HEK293 (cell line): ENCODE measurements at regions not wholly inside any gene's neighbourhood (a gene's known extent, or its start where the extent isn't known, plus 50 kb on each side); places are given as distances from the start of the nearest gene placed in this dataset.

Experiments
- BCL11A ChIP-seq: fragments of 450-650 bp; formaldehyde crosslinking; IDR thresholded peaks from 2 replicates; pipeline ENCODE4 v1.5.1; 2016; ENCODE audit warnings: low read depth, missing biosample characterization, missing genetic modification characterization
- CTCF ChIP-seq: fragments of 450-650 bp; formaldehyde crosslinking; IDR thresholded peaks from 2 replicates; pipeline ENCODE4 v1.5.1; 2016; ENCODE audit warnings: missing biosample characterization, missing genetic modification characterization
- KLF10 ChIP-seq: fragments of 450-650 bp; IDR thresholded peaks from 2 replicates; pipeline ENCODE4 v1.5.1; 2018; ENCODE audit warnings: missing biosample characterization, mild to moderate bottlenecking, missing genetic modification characterization
- MZF1 ChIP-seq: fragments of 450-650 bp; formaldehyde crosslinking; IDR thresholded peaks from 2 replicates; pipeline ENCODE4 v1.5.1; 2017; ENCODE audit warnings: missing biosample characterization, missing genetic modification characterization, borderline replicate concordance
- SP2 ChIP-seq: fragments of 450-650 bp; formaldehyde crosslinking; IDR thresholded peaks from 2 replicates; pipeline ENCODE4 v1.5.1; 2016; ENCODE audit warnings: missing biosample characterization, missing genetic modification characterization
- TRIM28 ChIP-seq: IDR thresholded peaks from 2 replicates; pipeline ENCODE4 v1.6.1; 2011; ENCODE audit warnings: low read length, control low read depth, borderline replicate concordance
- YY1 ChIP-seq: fragments of 450-650 bp; formaldehyde crosslinking; IDR thresholded peaks from 2 replicates; pipeline ENCODE4 v1.5.1; 2018; ENCODE audit warnings: missing biosample characterization, missing genetic modification characterization
- ZNF311 ChIP-seq: fragments of 450-650 bp; formaldehyde crosslinking; IDR thresholded peaks from 2 replicates; pipeline ENCODE4 v1.5.1; 2017; ENCODE audit warnings: missing biosample characterization, missing genetic modification characterization, borderline replicate concordance
- ZNF416 ChIP-seq: fragments of 450-650 bp; formaldehyde crosslinking; IDR thresholded peaks from 2 replicates; pipeline ENCODE4 v1.5.1; 2016; ENCODE audit warnings: missing biosample characterization, missing genetic modification characterization
- ZNF707 ChIP-seq: fragments of 450-650 bp; formaldehyde crosslinking; IDR thresholded peaks from 2 replicates; pipeline ENCODE4 v1.5.1; 2016; ENCODE audit warnings: missing biosample characterization, missing genetic modification characterization
- ZNF837 ChIP-seq: fragments of 450-650 bp; formaldehyde crosslinking; IDR thresholded peaks from 2 replicates; pipeline ENCODE4 v1.5.1; 2016; ENCODE audit warnings: missing biosample characterization, missing genetic modification characterization

DNA sequence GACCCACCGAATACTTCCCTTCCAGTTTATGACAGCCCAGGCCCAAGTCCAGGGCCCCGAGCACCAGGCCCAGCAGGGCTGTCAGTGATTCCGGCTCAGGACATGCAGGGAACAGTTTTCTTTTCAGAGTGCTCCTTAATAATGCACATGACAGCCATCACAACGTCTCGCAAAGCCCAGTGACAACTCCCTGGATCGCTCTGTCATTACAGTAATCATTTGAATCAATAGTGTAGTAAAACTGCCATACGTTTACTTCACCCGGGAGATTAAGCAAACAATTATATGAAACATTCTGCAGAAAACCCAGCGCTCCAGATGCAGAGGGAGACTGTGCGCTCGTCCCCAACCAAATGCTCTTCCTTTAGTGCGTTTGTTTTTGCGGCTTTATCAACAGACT, 162.6 kb upstream of the CDH13 start:
- TF ChIP-seq CTCF (tag by site-specific recombination) (no peak), KLF10 (tag by site-specific recombination) (no peak), TRIM28 (no peak), YY1 (no peak), ZNF837 (tag by site-specific recombination) (no peak), MZF1 (no peak), SP2 (no peak), ZNF707 (tag by site-specific recombination) (no peak), ZNF311 (tag by site-specific recombination) (no peak), ZNF416 (tag by site-specific recombination) (no peak), BCL11A (tag by site-specific recombination) (no peak)
